ENCODE measurements at regions not wholly inside any gene's neighbourhood (a gene's known extent, or its start where the extent isn't known, plus 50 kb on each side); places are given as distances from the start of the nearest gene placed in this dataset.

GRCh38 chr13:107551521-107551920 lies 663.8 kb downstream of the LIG4 start:
- TF ChIP-seq EZH2phosphoT487 (conservative IDR thresholded peaks at IDR 0.05; ENCODE audit: low read length), result no peak
- TF ChIP-seq, protein P1, sequence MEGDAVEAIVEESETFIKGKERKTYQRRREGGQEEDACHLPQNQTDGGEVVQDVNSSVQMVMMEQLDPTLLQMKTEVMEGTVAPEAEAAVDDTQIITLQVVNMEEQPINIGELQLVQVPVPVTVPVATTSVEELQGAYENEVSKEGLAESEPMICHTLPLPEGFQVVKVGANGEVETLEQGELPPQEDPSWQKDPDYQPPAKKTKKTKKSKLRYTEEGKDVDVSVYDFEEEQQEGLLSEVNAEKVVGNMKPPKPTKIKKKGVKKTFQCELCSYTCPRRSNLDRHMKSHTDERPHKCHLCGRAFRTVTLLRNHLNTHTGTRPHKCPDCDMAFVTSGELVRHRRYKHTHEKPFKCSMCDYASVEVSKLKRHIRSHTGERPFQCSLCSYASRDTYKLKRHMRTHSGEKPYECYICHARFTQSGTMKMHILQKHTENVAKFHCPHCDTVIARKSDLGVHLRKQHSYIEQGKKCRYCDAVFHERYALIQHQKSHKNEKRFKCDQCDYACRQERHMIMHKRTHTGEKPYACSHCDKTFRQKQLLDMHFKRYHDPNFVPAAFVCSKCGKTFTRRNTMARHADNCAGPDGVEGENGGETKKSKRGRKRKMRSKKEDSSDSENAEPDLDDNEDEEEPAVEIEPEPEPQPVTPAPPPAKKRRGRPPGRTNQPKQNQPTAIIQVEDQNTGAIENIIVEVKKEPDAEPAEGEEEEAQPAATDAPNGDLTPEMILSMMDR (IDR thresholded peaks at IDR 0.05; ENCODE audit: insufficient read depth, low read length, poor library complexity, severe bottlenecking), result no peak
- Histone ChIP-seq H3K9ac (ENCODE audit: low read length) (no peak overlapping the region), H3K4me2 (ENCODE audit: low read depth, low read length, poor library complexity, severe bottlenecking) (no peak overlapping the region), H3F3A (ENCODE audit: insufficient read depth) (no peaks in the 10 kb centered on the region), H3K9me2 (replicated peaks; ENCODE audit: insufficient read depth, low read length) (no peaks in the 10 kb centered on the region), H3K27ac (ENCODE audit: low read depth, low read length) (no peak overlapping the region), H3K79me2 (ENCODE audit: insufficient read depth, low read length) (no peaks in the 10 kb centered on the region), H3K4me3 (ENCODE audit: insufficient read depth, low read length, poor library complexity, severe bottlenecking) (no peak overlapping the region), H3K36me3 (ENCODE audit: low read length) (no peaks in the 10 kb centered on the region), H2AFZ (ENCODE audit: low read depth, low read length, severe bottlenecking) (no peak overlapping the region), H3K27me3 (ENCODE audit: low read length) (no peaks in the 10 kb centered on the region; the same call in 1 of the 2 replicates), H4K20me1 (ENCODE audit: low read depth, low read length) (no peaks in the 10 kb centered on the region), H3K9me3 (ENCODE audit: insufficient read depth, low read length) (no peaks in the 10 kb centered on the region)

DNA sequence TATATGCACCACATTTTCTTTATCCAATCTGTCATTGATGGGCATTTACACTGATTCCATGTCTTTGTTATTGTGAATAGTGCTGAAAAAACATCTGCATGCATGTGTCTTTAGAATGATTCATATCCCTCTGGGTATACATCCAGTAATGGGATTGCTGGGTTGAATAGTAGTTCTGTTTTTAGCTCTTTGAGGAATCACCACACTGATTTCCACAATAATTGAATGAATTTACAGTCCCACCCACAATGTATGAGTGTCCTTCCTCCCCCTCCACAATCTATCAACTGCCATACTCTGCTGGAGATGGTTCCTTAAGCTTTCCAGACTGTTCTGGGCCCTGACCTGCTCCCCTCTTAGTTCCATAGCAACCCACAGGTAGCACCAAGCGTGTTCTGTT lies 667.0 kb downstream of the LIG4 start:
- H3K4me3 ChIP-seq (ENCODE audit: insufficient read depth, low read length, poor library complexity, severe bottlenecking), result no peak overlapping the region
- no peaks in the 10 kb centered on the region for H4K20me1 ChIP-seq (ENCODE audit: low read depth, low read length)
- H3K4me2 ChIP-seq (ENCODE audit: low read depth, low read length, poor library complexity, severe bottlenecking), result no peak overlapping the region
- H3K27me3 ChIP-seq (ENCODE audit: low read length), result no peaks in the 10 kb centered on the region; the same call in 1 of the 2 replicates
- no peak overlapping the region for H3K27ac ChIP-seq (ENCODE audit: low read depth, low read length)
- no peak for TF ChIP-seq EZH2phosphoT487 (conservative IDR thresholded peaks at IDR 0.05; ENCODE audit: low read length)
- TF ChIP-seq, protein P1 (IDR thresholded peaks at IDR 0.05; ENCODE audit: insufficient read depth, low read length, poor library complexity, severe bottlenecking), result no peak
- no peaks in the 10 kb centered on the region for H3K9me3 ChIP-seq (ENCODE audit: insufficient read depth, low read length)
- H2AFZ ChIP-seq (ENCODE audit: low read depth, low read length, severe bottlenecking), result no peak overlapping the region
- no peaks in the 10 kb centered on the region for H3K36me3 ChIP-seq (ENCODE audit: low read length)
- no peaks in the 10 kb centered on the region for H3K9me2 ChIP-seq (replicated peaks; ENCODE audit: insufficient read depth, low read length)
- no peaks in the 10 kb centered on the region for H3K79me2 ChIP-seq (ENCODE audit: insufficient read depth, low read length)
- no peaks in the 10 kb centered on the region for H3F3A ChIP-seq (ENCODE audit: insufficient read depth)
- H3K9ac ChIP-seq (ENCODE audit: low read length), result no peak overlapping the region

- TF ChIP-seq, protein P1 (IDR thresholded peaks at IDR 0.05; ENCODE audit: insufficient read depth, low read length, poor library complexity, severe bottlenecking), result no peak
- no peak for TF ChIP-seq EZH2phosphoT487 (conservative IDR thresholded peaks at IDR 0.05; ENCODE audit: low read length)
- Histone ChIP-seq H3K27me3 (ENCODE audit: low read length) (no peaks in the 10 kb centered on the region), H3K9ac (ENCODE audit: low read length) (no peak overlapping the region), H3K36me3 (ENCODE audit: low read length) (no peaks in the 10 kb centered on the region), H3K27ac (ENCODE audit: low read depth, low read length) (no peak overlapping the region), H3K9me3 (ENCODE audit: insufficient read depth, low read length) (no peaks in the 10 kb centered on the region), H3K9me2 (replicated peaks; ENCODE audit: insufficient read depth, low read length) (no peaks in the 10 kb centered on the region), H3K4me3 (ENCODE audit: insufficient read depth, low read length, poor library complexity, severe bottlenecking) (no peak overlapping the region), H3F3A (ENCODE audit: insufficient read depth) (no peaks in the 10 kb centered on the region), H4K20me1 (ENCODE audit: low read depth, low read length) (no peaks in the 10 kb centered on the region), H3K4me2 (ENCODE audit: low read depth, low read length, poor library complexity, severe bottlenecking) (no peak overlapping the region), H3K79me2 (ENCODE audit: insufficient read depth, low read length) (no peaks in the 10 kb centered on the region), H2AFZ (ENCODE audit: low read depth, low read length, severe bottlenecking) (no peak overlapping the region)
These were observed 669.3 kb downstream of the LIG4 start for GRCh38 chr13:107545946-107546502.

Measured in SU-DHL-6 (cell line).